Liver (tissue), 3 donors: ENCODE measurements at regions not wholly inside any gene's neighbourhood (a gene's known extent, or its start where the extent isn't known, plus 50 kb on each side); places are given as distances from the start of the nearest gene placed in this dataset.

Experiments
- ATF3 ChIP-seq: IDR thresholded peaks from 2 replicates; pipeline ENCODE4 v1.6.1; 2016; ENCODE audit warnings: antibody characterized with exemption
- CTCF ChIP-seq: fragments of 150-350 bp; IDR thresholded peaks from 2 replicates; pipeline ENCODE4 v1.5.1; 2017; ENCODE audit warnings: improper control_type of control experiment, low read depth, low read length; ENCODE audit not compliant: missing input control
- FOXA1 ChIP-seq: IDR thresholded peaks from 2 replicates; pipeline ENCODE4 v1.6.1; 2016; ENCODE audit warnings: antibody characterized with exemption
- FOXA2 ChIP-seq: IDR thresholded peaks from 2 replicates; pipeline ENCODE4 v1.6.1; 2016; ENCODE audit warnings: antibody characterized with exemption
- RAD21 ChIP-seq, 2 donors: IDR thresholded peaks; 2 replicates each; pipeline ENCODE4 v1.6.1; 2016; ENCODE audit warnings: antibody characterized with exemption in 2 of 2, mild to moderate bottlenecking in 2 of 2
- TF ChIP-seq, protein P1 (sequence below): IDR thresholded peaks from 2 replicates; pipeline ENCODE4 v1.6.1; 2016; ENCODE audit warnings: antibody characterized with exemption, mild to moderate bottlenecking
- TF ChIP-seq, protein P2 (sequence below): IDR thresholded peaks from 2 replicates; pipeline ENCODE4 v1.6.1; 2016; ENCODE audit warnings: antibody characterized with exemption
- donor health status: healthy.
- donor health status: healthy.

DNA sequence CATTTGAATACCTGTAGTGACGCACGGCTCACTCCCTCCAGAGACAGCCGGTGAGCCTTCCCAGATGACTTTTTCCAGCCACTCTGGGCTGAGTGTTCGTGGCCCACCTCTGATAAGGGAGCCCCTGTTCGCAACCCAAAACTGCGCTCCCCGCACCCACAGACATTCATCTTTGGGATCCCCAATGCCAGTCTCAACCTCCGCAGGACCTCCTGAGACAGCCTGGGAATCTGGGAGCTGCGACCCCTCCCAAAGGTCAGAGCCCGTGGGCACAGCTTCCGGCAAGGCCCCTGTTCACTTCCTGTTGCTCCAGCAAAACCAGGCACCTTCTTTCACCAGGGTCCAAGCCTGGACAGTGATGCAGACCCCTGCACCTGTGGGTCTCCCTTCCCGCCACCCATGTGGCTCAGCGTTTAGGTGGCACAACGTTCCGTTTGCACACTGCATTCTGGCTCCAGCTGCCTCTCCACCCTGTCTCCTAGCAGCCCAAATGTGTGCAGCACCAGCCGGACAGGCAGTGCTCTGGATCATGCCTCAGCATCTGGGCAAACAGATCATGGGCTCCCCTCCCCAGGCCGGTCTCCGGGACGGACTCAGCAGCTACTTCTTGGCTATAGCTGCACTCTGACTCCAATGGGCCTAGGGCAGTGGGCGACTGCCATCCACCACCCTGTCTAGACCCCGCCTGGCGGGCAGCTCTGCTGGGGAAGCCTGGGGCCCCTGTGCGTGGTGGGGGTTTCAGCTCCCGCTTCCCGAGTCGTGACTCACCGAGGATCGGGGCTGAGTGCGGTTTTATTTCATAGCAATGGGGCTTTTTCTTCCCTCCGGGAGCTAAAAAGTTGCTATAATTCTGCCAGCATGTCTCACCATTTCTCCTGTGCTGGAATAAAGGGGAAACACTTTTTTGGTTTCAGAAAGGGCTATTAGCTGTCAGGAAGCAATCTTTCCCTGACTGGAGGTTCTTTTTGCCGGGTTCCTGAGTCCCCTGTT, 156.0 kb downstream of the OLFM1 start:
- TF ChIP-seq CTCF (no peak), RAD21 (IDR thresholded peaks at IDR 0.05) (no peak), FOXA2 (no peak), ATF3 (no peak), FOXA1 (no peak)
- TF ChIP-seq, protein P1, sequence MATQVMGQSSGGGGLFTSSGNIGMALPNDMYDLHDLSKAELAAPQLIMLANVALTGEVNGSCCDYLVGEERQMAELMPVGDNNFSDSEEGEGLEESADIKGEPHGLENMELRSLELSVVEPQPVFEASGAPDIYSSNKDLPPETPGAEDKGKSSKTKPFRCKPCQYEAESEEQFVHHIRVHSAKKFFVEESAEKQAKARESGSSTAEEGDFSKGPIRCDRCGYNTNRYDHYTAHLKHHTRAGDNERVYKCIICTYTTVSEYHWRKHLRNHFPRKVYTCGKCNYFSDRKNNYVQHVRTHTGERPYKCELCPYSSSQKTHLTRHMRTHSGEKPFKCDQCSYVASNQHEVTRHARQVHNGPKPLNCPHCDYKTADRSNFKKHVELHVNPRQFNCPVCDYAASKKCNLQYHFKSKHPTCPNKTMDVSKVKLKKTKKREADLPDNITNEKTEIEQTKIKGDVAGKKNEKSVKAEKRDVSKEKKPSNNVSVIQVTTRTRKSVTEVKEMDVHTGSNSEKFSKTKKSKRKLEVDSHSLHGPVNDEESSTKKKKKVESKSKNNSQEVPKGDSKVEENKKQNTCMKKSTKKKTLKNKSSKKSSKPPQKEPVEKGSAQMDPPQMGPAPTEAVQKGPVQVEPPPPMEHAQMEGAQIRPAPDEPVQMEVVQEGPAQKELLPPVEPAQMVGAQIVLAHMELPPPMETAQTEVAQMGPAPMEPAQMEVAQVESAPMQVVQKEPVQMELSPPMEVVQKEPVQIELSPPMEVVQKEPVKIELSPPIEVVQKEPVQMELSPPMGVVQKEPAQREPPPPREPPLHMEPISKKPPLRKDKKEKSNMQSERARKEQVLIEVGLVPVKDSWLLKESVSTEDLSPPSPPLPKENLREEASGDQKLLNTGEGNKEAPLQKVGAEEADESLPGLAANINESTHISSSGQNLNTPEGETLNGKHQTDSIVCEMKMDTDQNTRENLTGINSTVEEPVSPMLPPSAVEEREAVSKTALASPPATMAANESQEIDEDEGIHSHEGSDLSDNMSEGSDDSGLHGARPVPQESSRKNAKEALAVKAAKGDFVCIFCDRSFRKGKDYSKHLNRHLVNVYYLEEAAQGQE, result no peak
- TF ChIP-seq, protein P2, sequence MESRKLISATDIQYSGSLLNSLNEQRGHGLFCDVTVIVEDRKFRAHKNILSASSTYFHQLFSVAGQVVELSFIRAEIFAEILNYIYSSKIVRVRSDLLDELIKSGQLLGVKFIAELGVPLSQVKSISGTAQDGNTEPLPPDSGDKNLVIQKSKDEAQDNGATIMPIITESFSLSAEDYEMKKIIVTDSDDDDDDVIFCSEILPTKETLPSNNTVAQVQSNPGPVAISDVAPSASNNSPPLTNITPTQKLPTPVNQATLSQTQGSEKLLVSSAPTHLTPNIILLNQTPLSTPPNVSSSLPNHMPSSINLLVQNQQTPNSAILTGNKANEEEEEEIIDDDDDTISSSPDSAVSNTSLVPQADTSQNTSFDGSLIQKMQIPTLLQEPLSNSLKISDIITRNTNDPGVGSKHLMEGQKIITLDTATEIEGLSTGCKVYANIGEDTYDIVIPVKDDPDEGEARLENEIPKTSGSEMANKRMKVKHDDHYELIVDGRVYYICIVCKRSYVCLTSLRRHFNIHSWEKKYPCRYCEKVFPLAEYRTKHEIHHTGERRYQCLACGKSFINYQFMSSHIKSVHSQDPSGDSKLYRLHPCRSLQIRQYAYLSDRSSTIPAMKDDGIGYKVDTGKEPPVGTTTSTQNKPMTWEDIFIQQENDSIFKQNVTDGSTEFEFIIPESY, result no peak
